Stomach (tissue), 8 donors: ENCODE measurements at regions not wholly inside any gene's neighbourhood (a gene's known extent, or its start where the extent isn't known, plus 50 kb on each side); places are given as distances from the start of the nearest gene placed in this dataset.
A peak's percentile ranks its signal among the peaks of the same experiment; 100 is the strongest.

Experiments used
- DNase-seq, 2 donors: peaks; one replicate each; pipeline versions ENCODE4 v3.0.0 to v3.0.0-alpha.2; 2013 to 2019
- H3K27ac ChIP-seq, 5 donors: fragments of 200-600 bp in 4 of 5; sonication (generic) in 4 of 5; one replicate each; pipeline ENCODE4 v1.5.1; 2013 to 2019; ENCODE audit warnings: mild to moderate bottlenecking in 1 of 5, moderate library complexity in 1 of 5
- H3K27me3 ChIP-seq, 3 donors: fragments of 200-600 bp; sonication (generic); one replicate each; pipeline ENCODE4 v1.5.1; 2017 to 2019; ENCODE audit warnings: mixed run types in 1 of 3
- H3K36me3 ChIP-seq, 4 donors: fragments of 200-600 bp; sonication (generic); 1 replicate in 3 of 4; 2 replicates in 1 of 4; pipeline ENCODE4 v1.5.1; 2016 to 2019
- H3K4me1 ChIP-seq, 4 donors: fragments of 200-600 bp; sonication (generic); one replicate each; pipeline ENCODE4 v1.5.1; 2016 to 2019
- H3K4me3 ChIP-seq, 4 donors: fragments of 200-600 bp; sonication (generic) in 3 of 4; one replicate each; pipeline ENCODE4 v1.5.1; 2016 to 2019; ENCODE audit warnings: mild to moderate bottlenecking in 1 of 4
- H3K9me3 ChIP-seq, 4 donors: fragments of 200-600 bp; sonication (generic); one replicate each; pipeline ENCODE4 v1.5.1; 2016 to 2019
- CTCF ChIP-seq, 7 experiments: fragments of 450-650 bp in 4 of 7; fragments of 200-600 bp in 3 of 7; sonication (generic) in 3 of 7; IDR thresholded peaks; one replicate each; pipeline ENCODE4 v1.5.1; 2016 to 2019; ENCODE audit warnings: antibody characterized with exemption in 7 of 7, control low read depth in 2 of 7, mild to moderate bottlenecking in 1 of 7
- EP300 ChIP-seq: sonication (generic); formaldehyde crosslinking; IDR thresholded peaks from one replicate; pipeline ENCODE4 v1.6.1; 2017; ENCODE audit warnings: antibody characterized with exemption
- POLR2A ChIP-seq, 4 donors: fragments of 450-650 bp; IDR thresholded peaks; one replicate each; pipeline ENCODE4 v1.6.1; 2016; ENCODE audit warnings: antibody characterized with exemption in 4 of 4, control low read depth in 2 of 4, mild to moderate bottlenecking in 1 of 4, moderate library complexity in 1 of 4
- POLR2AphosphoS5 ChIP-seq, 3 donors: sonication (generic); formaldehyde crosslinking; IDR thresholded peaks; one replicate each; pipeline ENCODE4 v1.6.1; 2016; ENCODE audit warnings: antibody characterized with exemption in 3 of 3
- WGBS, 5 donors: extraction: QIAGEN DNeasy Blood & Tissue Kit in 3 of 5; methylation state at CpG; one replicate each; pipeline versions ENCODE4 v1.1.5 to v1.1.7; 2013 to 2018; 5-methylcytosine and 5-hydroxymethylcytosine counted together
- intact Hi-C: fragments of 100-400 bp; cut with DNase I; formaldehyde crosslinking; loops from one replicate; pipeline ENCODE4 v1.15.1; 2023; ENCODE audit warnings: low total_unique reads
- donor health status: healthy with polysubstance abuse.
- donor health status: Bipolar disorder and iron deficiency.
- donor health status: healthy.

- no peaks in the 10 kb centered on the region for H3K36me3 ChIP-seq
- TF ChIP-seq POLR2AphosphoS5 (IDR thresholded peaks at IDR 0.05) (no peak), CTCF (IDR thresholded peaks at IDR 0.05) (no peak), EP300 (no peak), POLR2A (IDR thresholded peaks at IDR 0.05) (no peak)
- peaks cover 0 to 18% (median 10%) of the 10 kb centered on the region in 4 donors for H3K4me1 ChIP-seq
- intact Hi-C loops, result no loop called here
- H3K4me3 ChIP-seq, result no peak overlapping the region
- H3K27ac ChIP-seq, result no peak overlapping the region
- no peaks in the 10 kb centered on the region for H3K9me3 ChIP-seq
- peaks cover 0 to 22% (median 0%) of the 10 kb centered on the region in 3 donors for H3K27me3 ChIP-seq
- WGBS, 5 donors, result 53 to 67% (median 62%) methylated on average over 6 of the region's 6 CpGs
- no peak for DNase-seq
These were observed 56.1 kb upstream of the ID3 start for GRCh38 chr1:23615423-23615822.

GRCh38 chr1:23614032-23614660 is 54.8 kb upstream of the ID3 start:
- Histone ChIP-seq H3K27me3 (peaks cover 0 to 14% (median 0%) of the 10 kb centered on the region in 3 donors), H3K27ac (no peak overlapping the region), H3K4me1 (peaks cover 0 to 6% (median 2%) of the 10 kb centered on the region in 4 donors), H3K36me3 (no peaks in the 10 kb centered on the region), H3K9me3 (no peaks in the 10 kb centered on the region), H3K4me3 (no peak overlapping the region)
- 71 to 81% (median 73%) methylated on average over 8 of the region's 8 CpGs for WGBS, 5 donors
- intact Hi-C loops, result no loop called here
- TF ChIP-seq POLR2A (IDR thresholded peaks at IDR 0.05), result no peak
- no peak for TF ChIP-seq POLR2AphosphoS5 (IDR thresholded peaks at IDR 0.05)
- TF ChIP-seq EP300, result no peak
- TF ChIP-seq CTCF (IDR thresholded peaks at IDR 0.05), result no peak
- no peak for DNase-seq

- Histone ChIP-seq H3K4me3 (no peak overlapping the region), H3K36me3 (no peaks in the 10 kb centered on the region), H3K27me3 (peaks cover 0 to 11% (median 0%) of the 10 kb centered on the region in 3 donors), H3K4me1 (no peaks in the 10 kb centered on the region), H3K9me3 (no peaks in the 10 kb centered on the region), H3K27ac (peak overlapping the region in 2 of 5 donors; percentile 25 to 44)
- 69 to 79% (median 71%) methylated on average over 11 to 12 of the region's 12 CpGs for WGBS, 5 donors
- DNase-seq, result peak; percentile 27 to 47
- no peak for TF ChIP-seq POLR2AphosphoS5 (IDR thresholded peaks at IDR 0.05)
- TF ChIP-seq CTCF (IDR thresholded peaks at IDR 0.05), result no peak
- no peak for TF ChIP-seq POLR2A (IDR thresholded peaks at IDR 0.05)
- no peak for TF ChIP-seq EP300
- intact Hi-C loops, result no loop called here
These were observed 54.1 kb upstream of the ID3 start for GRCh38 chr1:23613191-23614031.

GRCh38 chr1:23611601-23612327 is 52.5 kb upstream of the ID3 start:
- H3K27me3 ChIP-seq, result peaks cover 0 to 9% (median 0%) of the 10 kb centered on the region in 3 donors
- no peak for DNase-seq
- H3K36me3 ChIP-seq, result no peaks in the 10 kb centered on the region
- H3K4me3 ChIP-seq, result no peak overlapping the region
- no peak for TF ChIP-seq POLR2A (IDR thresholded peaks at IDR 0.05)
- TF ChIP-seq POLR2AphosphoS5 (IDR thresholded peaks at IDR 0.05), result no peak
- TF ChIP-seq CTCF (IDR thresholded peaks at IDR 0.05), result no peak
- TF ChIP-seq EP300, result no peak
- H3K4me1 ChIP-seq, result no peaks in the 10 kb centered on the region
- WGBS, 5 donors, result 34 to 80% (median 49%) methylated on average over 2 to 4 of the region's 4 CpGs
- no peaks in the 10 kb centered on the region for H3K9me3 ChIP-seq
- H3K27ac ChIP-seq, result no peak overlapping the region
- intact Hi-C loops, result no loop called here
